Tibial nerve (tissue), 4 donors: ENCODE measurements at regions not wholly inside any gene's neighbourhood (a gene's known extent, or its start where the extent isn't known, plus 50 kb on each side); places are given as distances from the start of the nearest gene placed in this dataset.

Source experiments
- DNase-seq, 2 donors: peaks; one replicate each; pipeline ENCODE4 v3.0.0-alpha.2; 2019; ENCODE audit warnings: low spot score in 2 of 2
- H3K27ac ChIP-seq, 4 donors: fragments of 200-600 bp; sonication (generic) in 3 of 4; one replicate each; pipeline ENCODE4 v1.5.1; 2017 to 2019; ENCODE audit warnings: mild to moderate bottlenecking in 1 of 4
- H3K27me3 ChIP-seq, 2 donors: fragments of 200-600 bp; sonication (generic) in 1 of 2; one replicate each; pipeline versions ENCODE4 v1.5.1 to v1.6.0; 2017 to 2019
- H3K36me3 ChIP-seq, 3 donors: fragments of 200-600 bp; sonication (generic); one replicate each; pipeline ENCODE4 v1.5.1; 2018 to 2019
- H3K4me1 ChIP-seq, 4 donors: fragments of 200-600 bp; sonication (generic) in 3 of 4; one replicate each; pipeline ENCODE4 v1.5.1; 2017 to 2019
- H3K4me3 ChIP-seq, 4 donors: fragments of 200-600 bp; sonication (generic) in 3 of 4; one replicate each; pipeline ENCODE4 v1.5.1; 2017 to 2019; ENCODE audit warnings: mild to moderate bottlenecking in 1 of 4, moderate library complexity in 1 of 4
- H3K9me3 ChIP-seq, 4 donors: fragments of 200-600 bp; sonication (generic) in 3 of 4; one replicate each; pipeline ENCODE4 v1.5.1; 2017 to 2019
- CTCF ChIP-seq, 5 experiments: fragments of 200-600 bp in 3 of 5; fragments of 450-650 bp in 2 of 5; sonication (generic) in 3 of 5; IDR thresholded peaks; one replicate each; pipeline ENCODE4 v1.5.1; 2016 to 2019; ENCODE audit warnings: antibody characterized with exemption in 5 of 5, mild to moderate bottlenecking in 3 of 5, moderate library complexity in 2 of 5
- EP300 ChIP-seq, 2 donors: sonication (generic); formaldehyde crosslinking; IDR thresholded peaks; one replicate each; pipeline ENCODE4 v1.6.1; 2017; ENCODE audit warnings: antibody characterized with exemption in 2 of 2, mild to moderate bottlenecking in 1 of 2
- POLR2A ChIP-seq, 2 donors: fragments of 450-650 bp; IDR thresholded peaks; one replicate each; pipeline ENCODE4 v1.6.1; 2017; ENCODE audit warnings: antibody characterized with exemption in 2 of 2, mild to moderate bottlenecking in 2 of 2, moderate library complexity in 2 of 2
- WGBS, 2 donors: methylation state at CpG; one replicate each; pipeline ENCODE4 v1.1.5; 2018; 5-methylcytosine and 5-hydroxymethylcytosine counted together

GRCh38 chr4:125112536-125112935 lies 202.2 kb upstream of the FAT4 start:
- no peaks in the 10 kb centered on the region for H3K9me3 ChIP-seq
- TF ChIP-seq POLR2A (IDR thresholded peaks at IDR 0.05) (no peak), CTCF (IDR thresholded peaks at IDR 0.05) (no peak), EP300 (IDR thresholded peaks at IDR 0.05) (no peak)
- no peaks in the 10 kb centered on the region for H3K36me3 ChIP-seq
- H3K4me1 ChIP-seq = no peaks in the 10 kb centered on the region
- 91% methylated on average over 3 of the region's 3 CpGs for WGBS, 2 donors
- no peak overlapping the region for H3K4me3 ChIP-seq
- DNase-seq = no peak
- no peaks in the 10 kb centered on the region for H3K27me3 ChIP-seq
- no peak overlapping the region for H3K27ac ChIP-seq

- Histone ChIP-seq H3K27me3 (no peaks in the 10 kb centered on the region), H3K9me3 (no peaks in the 10 kb centered on the region), H3K4me3 (no peak overlapping the region), H3K36me3 (no peaks in the 10 kb centered on the region), H3K4me1 (no peaks in the 10 kb centered on the region), H3K27ac (no peak overlapping the region)
- WGBS, 2 donors = 70 to 71% methylated on average over 3 of the region's 3 CpGs
- TF ChIP-seq POLR2A (IDR thresholded peaks at IDR 0.05) (no peak), CTCF (IDR thresholded peaks at IDR 0.05) (no peak), EP300 (IDR thresholded peaks at IDR 0.05) (no peak)
- DNase-seq = no peak
These were observed 203.4 kb upstream of the FAT4 start for GRCh38 chr4:125111323-125111722.

GRCh38 chr4:125105561-125105960 lies 209.2 kb upstream of the FAT4 start:
- Histone ChIP-seq H3K36me3 (no peaks in the 10 kb centered on the region), H3K9me3 (no peaks in the 10 kb centered on the region), H3K27ac (no peak overlapping the region), H3K4me1 (peaks cover 0 to 23% (median 0%) of the 10 kb centered on the region in 4 donors), H3K4me3 (no peak overlapping the region), H3K27me3 (no peaks in the 10 kb centered on the region)
- DNase-seq = no peak
- WGBS, 2 donors = 70 to 71% methylated on average over 2 of the region's 2 CpGs
- TF ChIP-seq CTCF (IDR thresholded peaks at IDR 0.05) = no peak

GRCh38 chr4:125104616-125105015 lies 210.1 kb upstream of the FAT4 start:
- no peak for DNase-seq
- Histone ChIP-seq H3K4me1 (peaks cover 0 to 28% (median 0%) of the 10 kb centered on the region in 4 donors), H3K27me3 (no peaks in the 10 kb centered on the region), H3K4me3 (no peak overlapping the region), H3K27ac (no peak overlapping the region), H3K9me3 (no peaks in the 10 kb centered on the region), H3K36me3 (no peaks in the 10 kb centered on the region)
- TF ChIP-seq EP300 (IDR thresholded peaks at IDR 0.05) = no peak
- TF ChIP-seq CTCF (IDR thresholded peaks at IDR 0.05) = no peak
- no peak for TF ChIP-seq POLR2A (IDR thresholded peaks at IDR 0.05)
- WGBS, 2 donors = 77 to 81% methylated on average over 2 of the region's 2 CpGs

- Histone ChIP-seq H3K36me3 (no peaks in the 10 kb centered on the region), H3K27ac (peak overlapping the region in 3 of 4 donors; percentile 25 to 73 (median 49)), H3K9me3 (no peaks in the 10 kb centered on the region), H3K27me3 (no peaks in the 10 kb centered on the region), H3K4me1 (peaks cover 0 to 28% (median 0%) of the 10 kb centered on the region in 4 donors), H3K4me3 (no peak overlapping the region)
- DNase-seq = no peak
- WGBS, 2 donors = 61 to 64% methylated on average over 3 of the region's 3 CpGs
- no peak for TF ChIP-seq EP300 (IDR thresholded peaks at IDR 0.05)
- no peak for TF ChIP-seq POLR2A (IDR thresholded peaks at IDR 0.05)
- TF ChIP-seq CTCF (IDR thresholded peaks at IDR 0.05) = no peak
These were observed 213.0 kb upstream of the FAT4 start for GRCh38 chr4:125101719-125102118.
